NT2/D1 (cell line): ENCODE measurements at regions not wholly inside any gene's neighbourhood (a gene's known extent, or its start where the extent isn't known, plus 50 kb on each side); places are given as distances from the start of the nearest gene placed in this dataset.

Experiments used
- DNase-seq: peaks from one replicate; pipeline ENCODE4 v3.0.0-alpha.2; 2011; ENCODE audit warnings: low read depth, low spot score
- H3K27me3 ChIP-seq: 2 replicates; pipeline ENCODE4 v1.6.0; 2011; ENCODE audit warnings: mild to moderate bottlenecking; ENCODE audit not compliant: insufficient read length, insufficient read depth
- H3K36me3 ChIP-seq: 2 replicates; pipeline ENCODE4 v1.6.1; 2011; ENCODE audit warnings: mild to moderate bottlenecking, low read length, mixed read lengths; ENCODE audit not compliant: insufficient read depth, insufficient read length
- H3K4me1 ChIP-seq: 2 replicates; pipeline ENCODE4 v1.5.1; 2011; ENCODE audit not compliant: insufficient read depth, insufficient read length
- H3K4me3 ChIP-seq: 2 replicates; pipeline ENCODE4 v1.5.1; 2011; ENCODE audit warnings: low read depth; ENCODE audit not compliant: insufficient read length
- H3K9ac ChIP-seq: 2 replicates; pipeline ENCODE4 v1.6.0; 2011; ENCODE audit warnings: low read depth; ENCODE audit not compliant: insufficient read length
- H3K9me3 ChIP-seq: 2 replicates; pipeline ENCODE4 v1.5.1; 2011; ENCODE audit warnings: mild to moderate bottlenecking, low read length; ENCODE audit not compliant: insufficient read depth
- SUZ12 ChIP-seq: IDR thresholded peaks from 2 replicates; pipeline ENCODE4 v1.6.1; 2011; ENCODE audit not compliant: insufficient read length, insufficient read depth; ENCODE audit errors: extremely low read depth
- YY1 ChIP-seq: IDR thresholded peaks from 2 replicates; pipeline ENCODE4 v1.6.1; 2011; ENCODE audit not compliant: insufficient read length, insufficient read depth
- ZNF274 ChIP-seq: IDR thresholded peaks from 2 replicates; pipeline ENCODE4 v1.6.1; 2011; ENCODE audit warnings: mild to moderate bottlenecking, low read depth, low read length

GRCh38 chr12:116687888-116688287, 50.0 kb downstream of the SPRING1 start:
- Histone ChIP-seq H3K4me3 (no peak overlapping the region), H3K36me3 (no peaks in the 10 kb centered on the region), H3K9ac (no peak overlapping the region), H3K27me3 (no peaks in the 10 kb centered on the region), H3K9me3 (no peaks in the 10 kb centered on the region; the same call in 1 of the 2 replicates), H3K4me1 (no peaks in the 10 kb centered on the region)
- TF ChIP-seq ZNF274: no peak
- no peak for TF ChIP-seq YY1
- no peak for TF ChIP-seq SUZ12
- peak; percentile 82 for DNase-seq

GRCh38 chr12:116684891-116685290, 53.0 kb downstream of the SPRING1 start:
- H3K4me1 ChIP-seq: no peaks in the 10 kb centered on the region
- DNase-seq: no peak
- H3K36me3 ChIP-seq: no peaks in the 10 kb centered on the region
- no peak overlapping the region for H3K4me3 ChIP-seq
- no peak overlapping the region for H3K9ac ChIP-seq
- no peaks in the 10 kb centered on the region; the same call in 1 of the 2 replicates for H3K9me3 ChIP-seq
- TF ChIP-seq ZNF274 (no peak), SUZ12 (no peak), YY1 (no peak)
- no peaks in the 10 kb centered on the region for H3K27me3 ChIP-seq

GRCh38 chr12:116677202-116677661, 60.6 kb downstream of the SPRING1 start:
- no peaks in the 10 kb centered on the region for H3K9me3 ChIP-seq
- DNase-seq: no peak
- no peak overlapping the region for H3K9ac ChIP-seq
- H3K4me1 ChIP-seq: no peaks in the 10 kb centered on the region
- TF ChIP-seq SUZ12 (no peak), YY1 (no peak), ZNF274 (no peak)
- H3K4me3 ChIP-seq: no peak overlapping the region
- H3K27me3 ChIP-seq: no peaks in the 10 kb centered on the region
- no peaks in the 10 kb centered on the region for H3K36me3 ChIP-seq

- Histone ChIP-seq H3K9ac (no peak overlapping the region), H3K36me3 (no peaks in the 10 kb centered on the region), H3K27me3 (no peaks in the 10 kb centered on the region), H3K9me3 (no peaks in the 10 kb centered on the region), H3K4me3 (no peak overlapping the region), H3K4me1 (no peaks in the 10 kb centered on the region)
- TF ChIP-seq SUZ12 (no peak), YY1 (no peak), ZNF274 (no peak)
- no peak for DNase-seq
Observed at GRCh38 chr12:116675339-116676107, 62.3 kb downstream of the SPRING1 start.

GRCh38 chr12:116674643-116675183, 63.2 kb downstream of the SPRING1 start:
- Histone ChIP-seq H3K4me1 (no peaks in the 10 kb centered on the region), H3K36me3 (no peaks in the 10 kb centered on the region), H3K9me3 (no peaks in the 10 kb centered on the region), H3K9ac (no peak overlapping the region), H3K27me3 (no peaks in the 10 kb centered on the region), H3K4me3 (no peak overlapping the region)
- TF ChIP-seq SUZ12: no peak
- DNase-seq: no peak

- TF ChIP-seq YY1 (no peak), SUZ12 (no peak), ZNF274 (no peak)
- Histone ChIP-seq H3K36me3 (no peaks in the 10 kb centered on the region), H3K9ac (no peak overlapping the region), H3K27me3 (no peaks in the 10 kb centered on the region), H3K9me3 (no peaks in the 10 kb centered on the region), H3K4me3 (no peak overlapping the region), H3K4me1 (no peaks in the 10 kb centered on the region)
- no peak for DNase-seq
Observed at GRCh38 chr12:116673681-116674111, 64.2 kb downstream of the SPRING1 start.

GRCh38 chr12:116672842-116673516, 64.9 kb downstream of the SPRING1 start:
- Histone ChIP-seq H3K4me3 (no peak overlapping the region), H3K4me1 (no peaks in the 10 kb centered on the region), H3K9me3 (no peaks in the 10 kb centered on the region), H3K36me3 (no peaks in the 10 kb centered on the region), H3K27me3 (no peaks in the 10 kb centered on the region), H3K9ac (no peak overlapping the region)
- TF ChIP-seq ZNF274 (no peak), YY1 (no peak), SUZ12 (no peak)
- no peak for DNase-seq
